HL-60 (cell line): ENCODE measurements at regions not wholly inside any gene's neighbourhood (a gene's known extent, or its start where the extent isn't known, plus 50 kb on each side); places are given as distances from the start of the nearest gene placed in this dataset.

ENCODE experiments used
- CTCF ChIP-seq: IDR thresholded peaks from one replicate; pipeline ENCODE4 v1.5.1; 2011; ENCODE audit warnings: low read length, control low read depth, inconsistent platforms; ENCODE audit not compliant: insufficient read depth
- POLR2AphosphoS5 ChIP-seq: IDR thresholded peaks from 2 replicates; pipeline ENCODE4 v1.6.1; 2012; ENCODE audit warnings: low read depth
- TF ChIP-seq, protein P1 (sequence below): IDR thresholded peaks from 2 replicates; pipeline ENCODE4 v1.6.1; 2012; ENCODE audit warnings: low read depth; ENCODE audit not compliant: insufficient replicate concordance

DNA sequence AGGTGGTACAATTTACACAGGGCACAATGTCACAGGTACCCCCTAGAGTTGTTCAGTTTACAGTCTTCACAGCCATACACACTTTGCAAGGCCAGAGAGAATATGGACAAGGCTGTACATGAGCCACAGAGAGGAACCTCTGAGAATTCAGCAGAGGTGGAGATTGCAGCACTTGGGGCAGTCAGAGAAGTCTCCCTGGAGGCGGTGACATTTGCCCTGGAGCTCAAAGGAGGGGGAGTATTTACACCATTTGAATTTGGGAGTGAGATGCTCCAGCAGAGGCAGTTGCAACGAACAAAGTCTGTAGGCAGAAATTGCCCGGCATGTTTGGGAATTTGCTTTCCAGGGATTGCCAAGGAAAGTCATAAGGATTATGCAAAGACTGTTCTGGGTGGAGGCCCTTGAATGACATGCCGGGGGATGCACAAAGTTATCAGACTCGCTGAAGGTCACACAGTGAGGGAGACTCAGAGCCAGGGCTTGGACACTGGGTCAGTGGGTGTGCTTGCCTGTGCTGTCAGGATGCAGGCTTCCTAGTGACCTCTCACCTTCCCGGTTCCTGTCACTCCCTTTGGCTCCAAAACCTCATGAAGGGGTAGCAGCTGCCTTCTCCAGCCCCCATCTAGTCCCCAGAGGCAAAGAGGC, 160.7 kb upstream of the PCBD1 start:
- TF ChIP-seq POLR2AphosphoS5 (no peak), CTCF (no peak)
- TF ChIP-seq, protein P1, sequence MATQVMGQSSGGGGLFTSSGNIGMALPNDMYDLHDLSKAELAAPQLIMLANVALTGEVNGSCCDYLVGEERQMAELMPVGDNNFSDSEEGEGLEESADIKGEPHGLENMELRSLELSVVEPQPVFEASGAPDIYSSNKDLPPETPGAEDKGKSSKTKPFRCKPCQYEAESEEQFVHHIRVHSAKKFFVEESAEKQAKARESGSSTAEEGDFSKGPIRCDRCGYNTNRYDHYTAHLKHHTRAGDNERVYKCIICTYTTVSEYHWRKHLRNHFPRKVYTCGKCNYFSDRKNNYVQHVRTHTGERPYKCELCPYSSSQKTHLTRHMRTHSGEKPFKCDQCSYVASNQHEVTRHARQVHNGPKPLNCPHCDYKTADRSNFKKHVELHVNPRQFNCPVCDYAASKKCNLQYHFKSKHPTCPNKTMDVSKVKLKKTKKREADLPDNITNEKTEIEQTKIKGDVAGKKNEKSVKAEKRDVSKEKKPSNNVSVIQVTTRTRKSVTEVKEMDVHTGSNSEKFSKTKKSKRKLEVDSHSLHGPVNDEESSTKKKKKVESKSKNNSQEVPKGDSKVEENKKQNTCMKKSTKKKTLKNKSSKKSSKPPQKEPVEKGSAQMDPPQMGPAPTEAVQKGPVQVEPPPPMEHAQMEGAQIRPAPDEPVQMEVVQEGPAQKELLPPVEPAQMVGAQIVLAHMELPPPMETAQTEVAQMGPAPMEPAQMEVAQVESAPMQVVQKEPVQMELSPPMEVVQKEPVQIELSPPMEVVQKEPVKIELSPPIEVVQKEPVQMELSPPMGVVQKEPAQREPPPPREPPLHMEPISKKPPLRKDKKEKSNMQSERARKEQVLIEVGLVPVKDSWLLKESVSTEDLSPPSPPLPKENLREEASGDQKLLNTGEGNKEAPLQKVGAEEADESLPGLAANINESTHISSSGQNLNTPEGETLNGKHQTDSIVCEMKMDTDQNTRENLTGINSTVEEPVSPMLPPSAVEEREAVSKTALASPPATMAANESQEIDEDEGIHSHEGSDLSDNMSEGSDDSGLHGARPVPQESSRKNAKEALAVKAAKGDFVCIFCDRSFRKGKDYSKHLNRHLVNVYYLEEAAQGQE: no peak
